Loucy (cell line): ENCODE measurements at regions not wholly inside any gene's neighbourhood (a gene's known extent, or its start where the extent isn't known, plus 50 kb on each side); places are given as distances from the start of the nearest gene placed in this dataset.

Experiments used
- CTCF ChIP-seq: fragments of 200-600 bp; sonication (generic); conservative IDR thresholded peaks from 2 replicates; pipeline ENCODE4 v1.5.1; 2014; ENCODE audit warnings: mild to moderate bottlenecking, antibody characterized with exemption, low read length
- EZH2phosphoT487 ChIP-seq: fragments of 200-600 bp; IDR thresholded peaks from 2 replicates; pipeline ENCODE4 v1.6.1; 2018; ENCODE audit warnings: antibody characterized with exemption, mild to moderate bottlenecking, moderate library complexity, borderline replicate concordance

GRCh38 chr3:175861916-175862315 is 1002.8 kb downstream of the NAALADL2 start:
- no peak for TF ChIP-seq CTCF
- no peak for TF ChIP-seq EZH2phosphoT487
